SK-MEL-5 (cell line): ENCODE measurements at regions not wholly inside any gene's neighbourhood (a gene's known extent, or its start where the extent isn't known, plus 50 kb on each side); places are given as distances from the start of the nearest gene placed in this dataset.
"Not testable (repeated sequence)": the region's sequence is repeated elsewhere in the genome, so short reads cannot be mapped to it uniquely, and the experiment has no call there.

Source experiments
- DNase-seq: peaks from one replicate; pipeline ENCODE4 v3.0.0-alpha.2; 2016; ENCODE audit warnings: low read depth, low spot score
- in situ Hi-C: cut with HindIII; loops from 2 replicates; pipeline ENCODE4 v1.10.0; 2016; ENCODE audit warnings: low sequenced_read_pairs, high pct_unique_total_duplicates, low pct_unique_long_range_greater_than_20kb
- small RNA-seq, 2 experiments: library from RNA; depleted of rRNA; stranded (forward); fragments of <200 nt; gene quantifications; one replicate each; pipeline ENCODE3, GENCODE V24; 2014

- peak; percentile 76 for DNase-seq
- in situ Hi-C loops: no loop called here
These were observed 106.5 kb upstream of the HAPLN1 start for GRCh38 chr5:83827111-83827557.

GRCh38 chr5:83817591-83817990, 96.9 kb upstream of the HAPLN1 start:
- in situ Hi-C loops: no loop called here
- peak; percentile 69 for DNase-seq

GRCh38 chr5:83815661-83816060, 95.0 kb upstream of the HAPLN1 start:
- in situ Hi-C loops: no loop called here
- peak; percentile 94 for DNase-seq

- in situ Hi-C loops: no loop called here
- DNase-seq: no peak
These were observed 89.9 kb upstream of the HAPLN1 start for GRCh38 chr5:83810511-83810910.

- in situ Hi-C loops: no loop called here
- peak; percentile 17 for DNase-seq
These were observed 82.0 kb upstream of the HAPLN1 start for GRCh38 chr5:83802686-83803085.

- DNase-seq: no peak
- in situ Hi-C loops: no loop called here
These were observed 79.5 kb upstream of the HAPLN1 start for GRCh38 chr5:83800201-83800600.

DNA sequence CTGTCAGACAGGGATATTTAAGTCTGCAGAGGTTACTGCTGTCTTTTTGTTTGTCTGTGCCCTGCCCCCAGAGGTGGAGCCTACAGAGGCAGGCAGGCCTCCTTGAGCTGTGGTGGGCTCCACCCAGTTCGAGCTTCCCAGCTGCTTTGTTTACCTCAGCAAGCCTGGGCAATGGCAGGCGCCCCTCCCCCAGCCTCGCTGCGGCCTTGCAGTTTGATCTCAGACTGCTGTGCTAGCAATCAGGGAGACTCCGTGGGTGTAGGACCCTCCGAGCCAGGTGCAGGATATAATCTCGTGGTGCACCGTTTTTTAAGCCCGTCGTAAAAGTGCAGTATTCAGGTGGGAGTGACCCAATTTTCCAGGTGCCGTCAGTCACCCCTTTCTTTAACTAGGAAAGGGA, 78.4 kb upstream of the HAPLN1 start:
- DNase-seq, in situ Hi-C loops: not testable (repeated sequence)

DNA sequence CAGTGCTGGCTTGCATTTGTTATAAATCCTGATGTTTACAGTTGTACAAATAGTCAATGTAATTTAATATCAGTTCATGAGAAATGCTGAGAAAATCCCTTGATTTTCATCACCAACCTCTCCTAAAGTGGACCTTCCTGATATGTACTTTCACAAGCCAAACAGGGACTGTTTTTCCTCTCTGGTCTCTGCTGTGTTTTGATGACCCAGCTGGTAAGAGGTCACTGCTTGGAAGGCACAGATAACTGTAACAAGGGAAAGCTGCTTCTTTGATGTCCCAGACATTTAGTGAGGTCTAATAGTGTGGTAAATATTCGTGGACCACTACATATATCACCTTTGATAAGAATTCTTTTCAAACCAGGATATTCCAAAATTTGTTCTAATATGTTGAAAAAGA, 68.7 kb upstream of the HAPLN1 start:
- in situ Hi-C loops: no loop called here
- DNase-seq: no peak

DNA sequence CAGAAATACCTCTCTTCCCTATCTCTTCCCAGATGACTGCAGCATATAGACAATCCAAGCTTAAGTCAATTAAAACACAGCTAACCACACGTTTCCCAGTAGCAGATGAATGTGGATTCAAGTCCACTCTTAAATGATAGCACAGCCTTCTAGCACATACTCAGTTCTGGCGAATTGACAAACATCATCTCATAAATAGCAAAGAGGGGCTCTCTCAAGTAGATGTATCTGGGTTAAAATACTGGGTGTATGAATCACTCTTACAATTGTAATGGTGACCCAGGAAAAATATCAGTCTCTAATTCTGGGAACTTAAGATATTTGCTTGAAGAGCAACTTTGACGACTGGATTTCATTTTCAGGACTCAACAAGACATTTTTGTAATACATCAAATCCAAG, 67.0 kb upstream of the HAPLN1 start:
- no peak for DNase-seq
- in situ Hi-C loops: no loop called here

DNA sequence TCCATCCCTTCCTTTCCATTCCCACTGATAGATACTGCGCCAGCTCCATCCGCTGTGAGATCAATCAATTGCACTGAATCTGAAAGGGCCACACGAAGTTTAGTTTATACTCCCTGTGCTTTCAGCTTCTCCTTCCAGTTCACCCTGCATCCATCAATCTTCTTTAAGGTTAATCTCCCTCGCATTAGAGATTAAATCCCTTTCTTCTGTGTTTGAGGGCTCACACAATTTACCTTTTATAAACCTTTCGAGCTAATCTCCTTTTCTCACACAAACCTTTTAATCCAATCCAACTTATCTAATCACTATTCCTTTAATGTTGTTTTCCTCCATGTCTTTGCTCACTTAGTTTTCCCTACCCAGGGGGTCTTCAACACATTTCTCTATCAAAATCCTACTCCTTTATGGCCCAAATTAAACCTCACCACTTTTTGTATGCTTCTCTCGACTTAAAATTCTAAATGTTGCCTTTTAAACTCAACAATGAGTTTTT, 64.6 kb upstream of the HAPLN1 start:
- in situ Hi-C loops: no loop called here
- DNase-seq: no peak

DNA sequence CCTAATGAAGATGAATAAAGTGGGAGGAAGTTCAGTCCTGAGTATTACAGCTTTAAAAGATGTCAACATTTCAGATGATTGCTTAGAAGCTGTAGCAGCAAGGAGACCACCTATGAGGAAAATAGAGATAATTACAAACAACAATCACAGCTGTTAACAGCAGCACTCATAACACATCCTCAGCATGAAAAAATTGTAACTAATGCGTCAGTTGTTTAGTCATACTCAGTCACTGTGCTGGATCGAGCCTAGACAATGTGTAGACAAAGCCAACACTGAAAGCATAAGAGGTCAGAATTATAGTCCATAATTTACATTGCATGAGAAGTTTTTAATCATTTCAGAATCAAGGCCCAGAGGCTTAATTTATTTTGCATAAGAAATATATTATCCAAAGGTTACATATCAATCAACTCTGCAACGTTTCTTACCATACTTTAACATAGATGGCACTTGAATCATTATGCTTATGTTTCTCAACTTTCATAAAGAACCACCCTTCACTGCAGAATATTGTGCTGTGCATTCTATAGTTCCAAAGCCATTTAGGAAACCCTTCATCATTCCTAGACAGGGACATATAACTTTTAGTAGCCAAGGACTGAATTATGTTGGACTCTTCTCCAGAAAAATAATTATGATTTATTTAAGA, 60.2 kb upstream of the HAPLN1 start:
- no peak for DNase-seq

GRCh38 chr5:83777856-83778255, 57.2 kb upstream of the HAPLN1 start:
- no peak for DNase-seq
- in situ Hi-C loops: no loop called here

More for the DNA sequence above, 60.2 kb upstream of the HAPLN1 start:
- in situ Hi-C loops: no loop called here

GRCh38 chr5:83776437-83777031, 55.9 kb upstream of the HAPLN1 start:
- DNase-seq: peak; percentile 63

More at GRCh38 chr5:83776437-83777031, 55.9 kb upstream of the HAPLN1 start:
- in situ Hi-C loops: no loop called here

Small RNA genes in the stretch of these regions (small RNA-seq; reads per million reads assigned to genes)
- gene RNU4-11P: 0 reads per million in 2 experiments
